Lung microvascular endothelial cell (primary cell): ENCODE measurements at regions not wholly inside any gene's neighbourhood (a gene's known extent, or its start where the extent isn't known, plus 50 kb on each side); places are given as distances from the start of the nearest gene placed in this dataset.

Source experiments
- DNase-seq, 2 donors: peaks; one replicate each; pipeline versions ENCODE4 v3.0.0 to v3.0.0-alpha.2; 2010; ENCODE audit warnings: low read depth in 2 of 2

- DNase-seq, result no peak
Measured at GRCh38 chr7:142413280-142414000, 155.6 kb upstream of the PRSS58 start.

GRCh38 chr7:142412551-142413193 is 154.8 kb upstream of the PRSS58 start:
- DNase-seq, result peak; percentile 56 to 74

- peak in 1 of 2 donors; percentile 20 for DNase-seq
Measured at GRCh38 chr7:142409471-142409870, 151.6 kb upstream of the PRSS58 start.

GRCh38 chr7:142408794-142409193 is 150.9 kb upstream of the PRSS58 start:
- DNase-seq, result no peak

GRCh38 chr7:142407939-142408570 is 150.2 kb upstream of the PRSS58 start:
- peak in 1 of 2 donors; percentile 33 for DNase-seq

DNA sequence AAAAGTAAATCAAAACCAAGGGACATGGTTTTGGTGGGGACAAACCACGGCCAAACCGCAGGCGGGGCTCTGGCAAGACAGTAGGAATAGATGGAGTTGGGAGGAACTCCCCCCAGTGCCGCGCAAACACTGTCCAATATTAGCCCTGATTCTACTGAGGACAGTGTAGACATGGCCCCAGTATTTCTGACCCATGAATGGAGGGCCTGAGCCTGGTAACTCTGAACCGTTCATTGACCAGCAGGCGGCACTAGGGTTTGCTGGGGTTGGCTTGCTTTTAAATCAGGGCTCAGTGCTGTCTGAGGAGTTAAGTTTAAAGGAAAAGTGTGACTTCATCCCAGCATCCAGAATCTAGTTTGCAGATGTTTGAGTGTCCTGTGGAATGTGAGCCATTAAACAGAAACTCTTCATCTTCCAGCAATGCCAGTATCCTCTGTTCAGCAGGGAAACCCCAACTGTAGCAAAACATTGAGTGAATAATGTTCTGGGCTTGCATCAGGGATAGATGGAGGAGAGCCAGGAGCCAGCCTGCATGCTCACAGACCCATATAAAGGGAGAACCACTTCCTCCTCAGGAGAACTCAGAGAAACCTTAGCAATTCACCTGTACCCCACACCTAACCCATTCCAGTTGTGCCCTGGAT is 147.4 kb upstream of the PRSS58 start:
- no peak for DNase-seq

- no peak for DNase-seq
Measured at GRCh38 chr7:142401951-142402350, 144.1 kb upstream of the PRSS58 start.

GRCh38 chr7:142400042-142400533 is 142.2 kb upstream of the PRSS58 start:
- no peak for DNase-seq

DNA sequence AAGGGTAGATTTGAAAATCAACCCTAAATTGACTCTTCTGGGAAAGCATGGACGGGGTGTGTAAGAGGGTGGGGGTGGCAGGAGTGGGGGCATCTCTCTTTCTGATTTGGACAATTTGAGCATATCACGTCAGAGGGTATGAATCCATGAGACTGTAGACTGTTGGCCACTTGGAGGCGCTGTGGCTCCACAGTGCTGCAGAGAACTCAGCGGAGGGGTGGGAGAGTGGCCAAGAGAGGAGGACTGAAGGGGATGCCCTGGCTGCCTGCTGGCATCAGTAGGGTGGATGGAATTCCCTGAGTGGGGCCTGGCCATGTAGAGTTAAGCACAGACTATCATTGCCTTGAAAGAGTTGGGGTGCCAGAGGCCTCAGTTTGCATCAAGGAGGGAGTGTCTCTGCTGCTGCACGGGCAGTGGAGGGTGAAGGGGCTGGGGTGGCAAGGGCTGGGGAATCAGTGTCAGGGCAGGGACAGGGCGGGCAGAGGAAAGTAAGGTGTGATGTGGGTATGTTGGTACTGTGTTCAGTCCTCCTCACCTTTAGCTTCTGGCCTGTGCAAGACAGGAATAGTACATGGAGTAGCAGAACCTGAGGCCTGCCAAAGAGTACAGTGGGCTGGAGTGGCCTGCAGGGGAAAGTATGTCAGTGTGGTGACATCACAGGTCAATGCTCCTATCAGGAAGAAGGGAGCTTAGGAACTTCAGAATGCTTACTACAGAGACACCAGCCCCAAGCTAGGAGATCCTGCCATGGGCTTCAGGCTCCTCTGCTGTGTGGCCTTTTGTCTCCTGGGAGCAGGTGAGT is 133.5 kb upstream of the PRSS58 start:
- peak; percentile 17 to 44 for DNase-seq

DNA sequence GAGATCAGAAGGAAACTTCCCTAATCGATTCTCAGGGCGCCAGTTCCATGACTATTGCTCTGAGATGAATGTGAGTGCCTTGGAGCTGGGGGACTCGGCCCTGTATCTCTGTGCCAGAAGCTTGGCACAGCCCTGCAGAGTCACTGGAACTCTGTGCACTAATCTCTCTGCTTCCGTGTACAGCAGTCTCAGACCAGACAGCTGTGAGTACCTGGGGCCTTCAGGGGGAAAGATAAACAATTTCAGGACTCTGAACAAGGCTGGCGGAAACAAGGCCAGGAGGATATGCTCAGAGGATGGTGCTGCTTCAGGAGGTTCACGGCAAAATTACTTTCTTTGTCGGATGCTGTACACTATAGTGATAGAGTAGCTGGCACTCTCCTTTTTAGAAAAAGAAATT is 131.7 kb upstream of the PRSS58 start:
- no peak for DNase-seq

- DNase-seq, result peak; percentile 78 to 81
Measured at GRCh38 chr7:142385491-142386340, 127.9 kb upstream of the PRSS58 start.

DNA sequence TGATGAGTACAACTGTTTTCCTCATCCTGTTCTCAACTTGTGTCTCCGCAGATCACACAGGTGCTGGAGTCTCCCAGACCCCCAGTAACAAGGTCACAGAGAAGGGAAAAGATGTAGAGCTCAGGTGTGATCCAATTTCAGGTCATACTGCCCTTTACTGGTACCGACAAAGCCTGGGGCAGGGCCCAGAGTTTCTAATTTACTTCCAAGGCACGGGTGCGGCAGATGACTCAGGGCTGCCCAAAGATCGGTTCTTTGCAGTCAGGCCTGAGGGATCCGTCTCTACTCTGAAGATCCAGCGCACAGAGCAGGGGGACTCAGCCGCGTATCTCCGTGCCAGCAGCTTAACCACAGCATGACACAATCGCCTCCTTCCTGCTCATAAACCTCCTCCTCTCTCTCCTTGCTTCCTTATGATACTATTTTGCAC is 126.7 kb upstream of the PRSS58 start:
- DNase-seq, result peak in 1 of 2 donors; percentile 55

DNA sequence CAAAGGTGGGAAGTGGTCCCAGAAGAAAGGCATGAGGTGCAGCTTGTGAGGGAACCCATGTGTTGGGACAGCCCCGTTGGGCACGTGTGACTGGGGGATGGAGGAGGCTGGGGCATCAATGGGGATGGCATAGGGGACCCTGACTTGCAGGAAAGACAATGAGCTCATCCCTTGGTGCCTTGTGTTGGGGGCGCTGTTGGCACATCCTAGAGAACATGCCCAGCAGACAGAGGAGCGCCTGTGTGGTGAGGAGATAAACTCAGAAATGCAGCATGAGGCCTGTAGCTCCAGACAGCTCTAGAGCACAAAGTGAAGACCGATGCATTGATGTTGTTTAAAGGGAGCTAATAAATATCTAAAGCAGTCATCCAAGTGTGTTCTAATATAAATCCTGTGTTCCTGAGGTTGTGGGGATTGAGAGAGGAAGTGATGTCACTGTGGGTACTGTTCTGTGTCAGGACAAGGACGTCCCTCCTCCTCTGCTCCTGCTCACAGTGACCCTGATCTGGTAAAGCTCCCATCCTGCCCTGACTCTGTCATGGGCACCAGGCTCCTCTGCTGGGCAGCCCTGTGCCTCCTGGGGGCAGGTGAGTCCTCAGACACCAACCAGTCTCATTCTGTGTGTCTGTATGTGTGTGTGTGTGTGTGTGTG is 126.1 kb upstream of the PRSS58 start:
- DNase-seq, result no peak

GRCh38 chr7:142381727-142382390 is 124.0 kb upstream of the PRSS58 start:
- DNase-seq, result no peak

DNA sequence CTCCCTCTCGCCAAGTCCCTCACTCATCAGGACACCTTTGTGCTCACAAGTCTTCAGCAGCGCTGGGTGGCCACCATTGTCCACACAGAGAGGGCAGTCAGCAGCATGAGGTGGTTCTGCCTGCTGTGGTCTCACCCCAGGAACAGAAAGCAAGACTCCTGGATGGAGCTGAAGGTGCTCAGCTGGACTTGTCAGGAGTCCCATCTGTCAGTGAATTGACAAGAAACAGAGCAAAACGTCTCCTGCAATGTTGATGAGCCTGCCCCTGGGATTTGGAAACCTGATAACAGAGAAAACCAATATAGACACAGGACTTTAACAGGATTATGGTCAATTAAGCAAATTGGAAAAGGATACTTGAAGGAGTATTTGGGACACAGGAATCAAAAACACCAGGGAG is 122.2 kb upstream of the PRSS58 start:
- no peak for DNase-seq

DNA sequence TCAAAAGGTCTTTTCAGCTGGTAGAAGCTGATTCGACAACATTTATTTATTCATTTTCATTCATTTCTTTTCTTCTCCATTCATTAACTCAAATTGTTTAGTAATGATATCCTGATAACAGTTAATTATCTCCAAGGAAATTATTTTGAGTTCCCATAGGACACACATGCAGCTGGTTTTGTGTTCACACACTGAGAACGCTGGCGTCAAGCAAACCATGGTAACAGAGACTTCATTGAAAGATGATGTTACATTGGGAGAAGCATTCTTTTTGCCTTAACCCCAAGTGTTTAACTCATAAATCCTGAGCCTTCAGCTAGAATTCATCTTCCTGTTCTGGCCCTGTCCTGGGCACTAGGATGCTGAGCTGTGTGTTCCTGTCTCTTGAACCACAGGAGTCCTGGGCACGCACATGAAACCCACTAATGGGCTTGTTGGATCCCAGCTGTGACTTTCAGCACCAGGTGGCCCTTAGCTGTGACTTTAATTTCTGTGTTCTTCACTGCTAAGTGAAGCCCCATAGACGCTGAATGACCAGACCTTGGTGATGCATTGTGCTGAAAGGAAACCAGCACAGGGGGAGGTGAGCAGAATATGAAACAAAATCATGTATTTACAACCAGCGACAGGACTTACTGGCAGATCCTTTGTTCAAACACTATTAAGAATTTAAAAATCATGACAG is 121.5 kb upstream of the PRSS58 start:
- DNase-seq, result no peak

- no peak for DNase-seq
Measured at GRCh38 chr7:142377567-142377966, 119.7 kb upstream of the PRSS58 start.

DNA sequence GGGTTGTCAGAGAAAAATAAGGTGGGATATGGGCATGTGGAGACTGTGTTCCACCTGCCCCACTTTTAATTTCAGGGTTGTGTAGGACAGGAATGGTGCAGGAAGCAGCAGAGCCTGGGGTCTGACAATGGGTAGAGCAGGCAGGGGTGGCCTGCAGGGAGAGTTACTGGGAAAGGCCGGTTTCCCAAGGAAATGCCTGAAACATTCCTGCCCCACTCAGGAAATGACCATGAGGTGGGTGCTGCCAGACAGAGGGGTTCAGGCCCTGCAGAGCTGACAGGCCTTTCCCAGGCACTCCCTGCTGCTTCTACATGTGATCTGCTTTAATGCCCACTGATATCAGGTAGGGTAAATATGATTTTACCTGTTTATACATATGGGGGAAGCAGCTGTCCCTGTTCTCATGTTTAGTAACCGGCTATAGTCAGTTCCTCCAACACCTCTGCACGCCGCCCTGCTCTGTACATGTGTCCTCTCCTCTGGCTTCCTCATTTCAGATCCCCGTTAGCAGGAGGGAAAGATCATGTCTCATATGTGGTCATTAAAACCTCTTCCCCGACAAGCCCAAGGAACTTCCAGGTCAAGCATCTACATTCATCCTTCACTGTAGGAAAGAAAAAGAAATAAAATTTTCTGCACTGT is 118.6 kb upstream of the PRSS58 start:
- DNase-seq, result peak; percentile 71 to 85
